Mucosa of stomach (tissue), 1 donor: ENCODE measurements at regions not wholly inside any gene's neighbourhood (a gene's known extent, or its start where the extent isn't known, plus 50 kb on each side); places are given as distances from the start of the nearest gene placed in this dataset.

Source experiments
- H3K27me3 ChIP-seq: one replicate; pipeline ENCODE4 v1.7.0; 2013; ENCODE audit warnings: mild to moderate bottlenecking, low read length; ENCODE audit not compliant: control insufficient read depth, insufficient read depth
- H3K36me3 ChIP-seq: one replicate; pipeline ENCODE4 v1.7.0; 2013; ENCODE audit warnings: low read length; ENCODE audit not compliant: control insufficient read depth, insufficient read depth
- H3K4me1 ChIP-seq: one replicate; pipeline ENCODE4 v1.7.0; 2013; ENCODE audit warnings: mild to moderate bottlenecking, low read length; ENCODE audit not compliant: control insufficient read depth, insufficient read depth
- H3K4me3 ChIP-seq: one replicate; pipeline ENCODE4 v1.7.0; 2013; ENCODE audit warnings: low read length
- H3K9ac ChIP-seq: one replicate; pipeline ENCODE4 v1.7.0; 2013; ENCODE audit warnings: mild to moderate bottlenecking, low read length, moderate library complexity
- H3K9me3 ChIP-seq: one replicate; pipeline ENCODE4 v1.7.0; 2013; ENCODE audit warnings: mild to moderate bottlenecking, low read length, moderate library complexity; ENCODE audit not compliant: control insufficient read depth
- donor health status: Pancreatic carcinoma.

DNA sequence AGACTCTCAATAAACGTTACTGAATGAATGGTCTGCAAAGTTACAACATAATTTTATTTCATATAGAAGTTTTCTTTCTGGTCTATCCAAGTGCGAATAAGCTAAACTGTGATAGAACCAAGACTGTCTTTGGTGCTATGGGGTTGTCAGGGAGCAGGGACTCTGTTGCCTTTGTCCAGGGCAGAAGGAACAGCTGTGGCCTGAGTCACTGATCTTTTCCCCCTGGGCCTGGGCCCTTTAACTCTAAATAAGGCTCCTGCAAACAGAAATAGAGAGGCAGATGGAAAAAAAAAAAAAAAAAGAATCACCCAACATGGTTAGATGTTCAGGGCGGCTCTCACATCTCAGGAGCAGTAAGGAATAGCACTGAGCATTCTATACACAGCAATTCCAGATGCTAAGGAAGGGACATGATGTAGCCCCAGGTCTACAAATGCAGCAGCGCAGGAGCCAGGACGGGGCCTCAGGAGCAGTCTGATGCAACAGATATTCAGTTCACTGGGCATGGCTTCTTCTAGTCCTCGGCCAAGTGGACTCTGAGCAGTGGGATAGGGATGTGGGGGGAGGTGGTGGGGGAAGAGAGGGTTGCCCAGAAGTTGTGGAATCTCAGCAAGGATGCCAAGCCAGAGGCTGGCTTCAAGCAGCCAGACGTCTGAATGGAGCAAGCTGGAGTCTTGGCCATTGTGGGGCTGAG is 247.1 kb upstream of the SIX2 start:
- Histone ChIP-seq H3K9me3 (no peaks in the 10 kb centered on the region), H3K9ac (no peak overlapping the region), H3K36me3 (no peaks in the 10 kb centered on the region), H3K27me3 (no peaks in the 10 kb centered on the region), H3K4me1 (peaks cover 15% of the 10 kb centered on the region), H3K4me3 (no peak overlapping the region)

DNA sequence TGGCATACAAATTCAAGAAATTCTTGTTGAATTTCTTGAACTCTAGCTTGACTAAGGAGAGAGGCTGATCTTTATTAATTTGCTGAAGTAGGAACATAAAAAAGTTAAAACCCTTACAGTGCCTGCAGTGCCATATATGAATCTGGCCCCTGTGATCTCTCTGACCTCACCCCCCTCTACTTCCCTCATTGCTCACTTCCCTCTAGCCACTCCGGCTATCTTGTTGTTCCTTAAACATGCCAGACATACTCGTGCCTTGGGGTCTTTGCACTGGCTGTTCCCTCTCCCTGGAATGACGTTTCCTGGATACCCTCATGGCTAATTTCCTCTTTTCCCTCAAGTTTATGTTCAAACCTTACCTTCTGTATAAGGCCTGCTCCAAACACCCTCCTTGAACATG is 246.3 kb upstream of the SIX2 start:
- Histone ChIP-seq H3K9me3 (no peaks in the 10 kb centered on the region), H3K9ac (no peak overlapping the region), H3K27me3 (no peaks in the 10 kb centered on the region), H3K4me1 (peaks cover 15% of the 10 kb centered on the region), H3K36me3 (no peaks in the 10 kb centered on the region), H3K4me3 (no peak overlapping the region)

DNA sequence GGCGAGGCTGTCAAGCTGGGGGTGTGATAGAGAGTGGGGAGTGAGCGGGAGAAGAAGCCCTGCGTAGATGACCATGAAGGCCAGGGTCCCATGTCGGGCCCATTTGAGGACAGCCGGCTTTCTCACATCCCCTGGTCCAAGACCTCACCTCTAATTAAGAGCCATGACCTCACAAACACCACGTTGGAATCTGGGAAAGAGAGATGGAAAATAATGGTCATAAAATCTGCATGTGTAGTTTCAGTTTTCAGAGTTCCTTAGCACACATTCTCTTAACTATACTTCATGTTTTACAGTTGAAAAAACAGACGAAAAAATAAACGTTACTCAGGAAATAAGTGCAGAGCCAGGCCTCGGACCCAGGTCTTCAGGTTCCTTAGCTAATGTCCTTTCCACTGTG is 244.8 kb upstream of the SIX2 start:
- H3K9me3 ChIP-seq: no peaks in the 10 kb centered on the region

DNA sequence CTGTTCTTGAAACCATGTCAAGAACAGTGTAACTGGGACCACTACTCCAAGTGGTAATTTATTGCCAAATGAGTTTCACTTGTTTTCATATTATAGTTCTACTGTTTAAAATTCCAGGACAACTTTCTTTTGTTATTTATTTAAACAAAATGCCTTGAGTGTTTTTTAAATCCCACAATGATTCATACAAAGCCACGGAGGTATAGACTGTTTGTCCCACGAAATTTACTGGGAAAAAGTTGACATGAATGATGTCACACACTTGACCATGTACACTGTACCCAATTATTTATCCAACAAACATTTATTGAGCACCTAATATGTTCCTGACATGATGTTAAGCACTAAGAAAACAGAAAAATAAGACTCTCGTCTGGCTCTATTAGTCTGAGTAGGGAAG is 243.9 kb upstream of the SIX2 start:
- no peak overlapping the region for H3K4me3 ChIP-seq
- H3K9me3 ChIP-seq: no peaks in the 10 kb centered on the region
- no peaks in the 10 kb centered on the region for H3K36me3 ChIP-seq
- peaks cover 8% of the 10 kb centered on the region for H3K4me1 ChIP-seq
- no peak overlapping the region for H3K9ac ChIP-seq
- no peaks in the 10 kb centered on the region for H3K27me3 ChIP-seq

More for the DNA sequence above, 244.8 kb upstream of the SIX2 start:
- H3K4me3 ChIP-seq: no peak overlapping the region
- no peaks in the 10 kb centered on the region for H3K36me3 ChIP-seq
- H3K9ac ChIP-seq: no peak overlapping the region
- peaks cover 8% of the 10 kb centered on the region for H3K4me1 ChIP-seq
- H3K27me3 ChIP-seq: no peaks in the 10 kb centered on the region

DNA sequence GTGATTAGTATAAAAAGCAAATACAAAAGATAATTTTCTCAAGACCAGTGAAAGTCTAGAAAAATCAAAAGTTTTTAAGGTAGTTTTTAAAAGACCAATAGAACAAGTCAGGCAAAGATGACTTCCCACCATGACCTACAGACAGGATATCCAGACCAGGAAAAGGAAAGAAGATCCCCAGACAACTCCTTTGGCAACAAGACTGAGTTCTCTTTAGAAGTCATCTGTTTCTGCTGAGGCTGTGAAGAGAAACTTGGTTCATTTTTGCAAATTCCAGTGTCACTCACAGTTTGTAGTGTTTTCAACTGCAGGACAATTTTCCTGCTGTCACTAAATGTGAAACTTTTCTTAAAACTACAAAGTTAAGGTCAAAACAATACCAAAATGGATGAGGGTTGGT is 240.9 kb upstream of the SIX2 start:
- Histone ChIP-seq H3K9ac (no peak overlapping the region), H3K36me3 (no peaks in the 10 kb centered on the region), H3K9me3 (no peaks in the 10 kb centered on the region), H3K4me1 (no peaks in the 10 kb centered on the region), H3K4me3 (no peak overlapping the region), H3K27me3 (no peaks in the 10 kb centered on the region)

DNA sequence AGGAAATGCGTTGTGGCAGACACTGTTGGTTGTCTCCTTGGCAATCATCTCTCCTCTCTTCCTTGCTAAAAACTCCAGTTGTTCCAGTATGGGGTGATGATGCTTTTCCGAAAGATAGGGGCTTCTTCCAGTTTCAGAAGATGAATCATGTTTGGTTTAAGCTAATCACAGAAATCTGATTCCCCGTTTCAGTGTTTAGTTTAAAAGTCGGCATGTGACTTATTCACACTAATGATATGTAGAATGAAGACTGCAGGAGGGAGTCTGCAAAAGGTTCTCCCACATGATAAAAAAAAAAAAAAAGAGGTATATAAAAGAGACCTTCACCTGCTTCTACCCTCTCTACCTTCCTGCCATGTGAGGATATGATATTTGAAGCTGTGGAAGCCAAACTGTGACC is 239.0 kb upstream of the SIX2 start:
- Histone ChIP-seq H3K36me3 (no peaks in the 10 kb centered on the region), H3K4me3 (no peak overlapping the region), H3K9ac (no peak overlapping the region), H3K4me1 (no peaks in the 10 kb centered on the region), H3K9me3 (no peaks in the 10 kb centered on the region), H3K27me3 (no peaks in the 10 kb centered on the region)

DNA sequence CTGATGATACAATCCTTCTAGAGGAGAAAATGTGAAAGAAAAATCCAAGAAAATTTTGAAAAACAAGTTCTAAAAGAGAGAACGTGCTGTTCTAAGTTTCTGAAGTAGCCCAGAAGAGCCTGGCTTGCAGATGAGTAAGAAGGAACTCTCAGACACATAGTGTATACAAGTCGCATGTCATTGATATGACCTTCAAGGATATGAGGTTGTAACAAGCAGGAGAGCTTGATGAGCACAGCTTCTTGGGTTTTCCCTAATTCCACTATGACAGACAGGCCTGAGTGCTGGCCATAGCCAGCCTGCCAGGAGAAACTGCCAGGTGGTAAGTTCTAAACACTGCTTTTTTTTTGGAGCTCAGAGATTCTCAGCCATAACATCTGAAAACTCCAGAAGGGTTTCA is 235.7 kb upstream of the SIX2 start:
- H3K9ac ChIP-seq: no peak overlapping the region
- no peaks in the 10 kb centered on the region for H3K36me3 ChIP-seq
- no peaks in the 10 kb centered on the region for H3K4me1 ChIP-seq
- H3K9me3 ChIP-seq: no peaks in the 10 kb centered on the region
- H3K27me3 ChIP-seq: no peaks in the 10 kb centered on the region
- H3K4me3 ChIP-seq: no peak overlapping the region

DNA sequence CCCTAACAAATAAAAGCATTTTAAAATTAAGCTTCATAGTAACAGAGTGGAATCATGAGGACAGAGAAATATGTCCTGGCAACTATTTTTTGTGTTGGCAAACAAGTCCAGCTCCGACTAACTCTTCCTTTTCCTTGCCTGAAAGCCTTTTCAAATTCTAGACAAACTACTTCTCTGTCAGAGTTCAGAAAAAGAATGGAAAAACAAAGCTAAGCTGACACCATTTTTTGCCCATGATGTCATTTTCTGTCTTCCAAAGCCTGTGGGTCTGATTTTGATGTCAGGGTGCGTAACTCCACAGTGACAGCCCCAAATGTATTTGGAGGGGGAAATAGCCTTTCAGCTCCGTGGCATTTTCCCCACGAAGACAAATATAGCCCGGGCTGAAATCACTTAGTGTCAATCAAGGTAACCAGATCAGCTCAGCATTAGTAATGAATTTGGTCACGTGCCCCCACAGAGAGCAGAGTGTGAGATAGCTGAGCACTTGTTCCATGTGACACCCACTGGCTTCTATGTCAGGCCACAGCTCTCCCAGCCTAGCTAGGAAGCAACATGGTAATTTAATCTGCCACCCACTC is 233.0 kb upstream of the SIX2 start:
- no peak overlapping the region for H3K9ac ChIP-seq
- H3K36me3 ChIP-seq: no peaks in the 10 kb centered on the region
- H3K27me3 ChIP-seq: no peaks in the 10 kb centered on the region
- H3K4me3 ChIP-seq: no peak overlapping the region
- H3K9me3 ChIP-seq: no peaks in the 10 kb centered on the region
- peaks cover 15% of the 10 kb centered on the region for H3K4me1 ChIP-seq

DNA sequence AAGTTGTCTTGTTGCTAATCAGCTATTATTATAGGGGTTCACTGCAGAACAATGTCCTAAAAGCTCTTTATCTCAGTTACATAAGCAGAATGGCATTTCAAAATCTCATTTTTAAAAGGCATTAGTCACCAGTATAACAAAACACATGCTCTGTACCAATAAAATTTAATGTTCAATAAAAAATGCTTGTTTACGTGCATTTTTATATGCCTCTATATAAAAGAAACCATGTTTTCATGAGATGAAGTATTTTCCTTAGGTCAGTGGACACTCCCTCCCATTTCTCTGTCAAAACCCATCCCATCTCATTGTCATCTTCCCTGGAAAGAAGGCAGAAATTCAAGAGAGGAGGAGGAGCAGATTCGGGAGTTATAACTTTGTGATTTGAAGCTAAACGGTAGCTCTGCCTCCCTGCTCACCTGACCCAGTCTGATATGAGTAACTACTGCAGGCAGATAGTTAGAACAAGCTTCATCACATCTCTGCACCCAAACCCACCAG is 231.9 kb upstream of the SIX2 start:
- H3K27me3 ChIP-seq: no peaks in the 10 kb centered on the region
- no peak overlapping the region for H3K9ac ChIP-seq
- no peaks in the 10 kb centered on the region for H3K36me3 ChIP-seq
- no peak overlapping the region for H3K4me3 ChIP-seq
- no peaks in the 10 kb centered on the region for H3K9me3 ChIP-seq
- peaks cover 17% of the 10 kb centered on the region for H3K4me1 ChIP-seq

DNA sequence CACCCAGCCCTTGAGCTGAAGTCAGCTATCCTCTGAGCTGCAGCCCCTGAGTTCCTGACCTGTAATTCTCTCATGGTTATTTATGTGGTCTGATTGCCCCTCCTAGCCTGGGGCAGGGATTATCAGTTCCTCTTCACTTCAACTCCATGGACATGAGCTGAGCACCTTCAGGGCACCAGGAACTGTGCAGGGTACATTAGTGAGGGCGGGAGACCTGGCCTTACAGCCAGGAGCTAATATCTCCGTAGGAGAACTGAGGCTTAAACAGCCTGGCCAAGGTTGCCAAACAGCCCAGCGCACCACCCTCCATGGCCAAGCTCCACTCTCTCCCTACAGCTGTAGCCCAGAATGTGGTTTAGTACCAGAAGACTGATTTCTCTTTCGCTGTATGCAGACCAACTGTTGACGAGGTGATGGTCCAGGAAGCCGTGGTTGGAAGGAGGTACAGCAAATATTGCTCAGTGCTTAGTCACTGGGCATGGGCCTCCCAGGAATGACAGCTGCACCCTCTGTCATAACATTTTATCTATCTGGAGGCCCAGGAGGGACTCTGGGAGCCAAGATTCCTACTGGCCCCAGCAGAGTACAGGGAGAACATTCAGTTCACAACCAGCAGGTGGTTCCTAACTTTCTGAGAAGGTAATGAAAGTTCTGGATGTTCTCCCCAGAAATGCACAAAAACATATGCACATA is 228.7 kb upstream of the SIX2 start:
- Histone ChIP-seq H3K9me3 (no peaks in the 10 kb centered on the region), H3K4me1 (peaks cover 17% of the 10 kb centered on the region), H3K27me3 (no peaks in the 10 kb centered on the region), H3K4me3 (no peak overlapping the region), H3K36me3 (no peaks in the 10 kb centered on the region), H3K9ac (no peak overlapping the region)

DNA sequence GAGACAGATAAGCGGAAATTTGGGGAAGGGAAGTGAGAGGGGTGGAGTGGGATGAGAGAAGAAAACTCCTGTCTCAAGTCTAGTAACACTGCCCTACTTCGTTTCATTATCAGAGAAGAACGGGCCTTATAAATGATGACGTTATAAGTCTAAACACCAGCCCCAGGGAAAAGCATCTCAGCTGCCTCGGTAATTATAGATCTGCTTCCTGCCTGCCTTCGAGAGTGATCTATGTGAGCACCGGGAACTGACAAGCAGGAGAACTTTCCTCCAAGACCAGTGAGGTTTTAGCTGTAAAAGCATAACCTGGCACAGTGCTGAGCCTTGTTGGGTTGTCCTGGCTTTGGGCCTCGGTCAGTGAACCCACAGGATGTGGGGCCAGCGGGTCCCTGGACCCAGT is 227.9 kb upstream of the SIX2 start:
- H3K9me3 ChIP-seq: no peaks in the 10 kb centered on the region
- no peak overlapping the region for H3K4me3 ChIP-seq
- no peaks in the 10 kb centered on the region for H3K36me3 ChIP-seq
- peaks cover 17% of the 10 kb centered on the region for H3K4me1 ChIP-seq
- no peaks in the 10 kb centered on the region for H3K27me3 ChIP-seq
- no peak overlapping the region for H3K9ac ChIP-seq

DNA sequence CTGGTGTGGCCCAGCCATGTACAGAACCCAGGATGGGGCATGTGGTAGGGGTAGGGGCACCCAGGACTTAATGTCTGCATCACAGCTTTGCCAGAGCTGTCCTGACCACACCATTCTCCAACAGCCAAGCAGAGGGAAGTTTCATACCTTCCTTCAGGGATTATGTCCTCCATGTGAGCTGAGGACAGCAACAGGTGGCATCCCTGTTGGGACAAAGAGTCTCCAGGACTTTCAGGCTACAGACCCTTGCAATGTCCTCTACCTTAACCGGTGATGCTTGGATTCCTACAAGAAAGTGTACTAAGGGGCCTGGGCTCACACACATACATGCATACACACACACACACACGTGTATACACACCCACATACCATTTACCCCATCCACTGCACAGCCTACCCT is 227.0 kb upstream of the SIX2 start:
- Histone ChIP-seq H3K9ac (no peak overlapping the region), H3K27me3 (no peaks in the 10 kb centered on the region), H3K36me3 (no peaks in the 10 kb centered on the region), H3K4me3 (no peak overlapping the region), H3K9me3 (no peaks in the 10 kb centered on the region), H3K4me1 (peaks cover 17% of the 10 kb centered on the region)
